ENCODE measurements at regions not wholly inside any gene's neighbourhood (a gene's known extent, or its start where the extent isn't known, plus 50 kb on each side); places are given as distances from the start of the nearest gene placed in this dataset.

GRCh38 chr12:67539329-67539728 lies 109.2 kb upstream of the DYRK2 start:
- TF ChIP-seq CTCF (conservative IDR thresholded peaks at IDR 0.05 in 1 of 2, IDR thresholded peaks at IDR 0.05 in 1 of 2; ENCODE audit: extremely low read depth in 1 of 2, insufficient read depth in 1 of 2, low read depth in 1 of 2, low read length in 2 of 2) (no peak), EZH2 (IDR thresholded peaks at IDR 0.05; ENCODE audit: borderline replicate concordance, low read length) (no peak)
